HCT116 (cell line): ENCODE measurements at regions not wholly inside any gene's neighbourhood (a gene's known extent, or its start where the extent isn't known, plus 50 kb on each side); places are given as distances from the start of the nearest gene placed in this dataset.

Source experiments
- ATAC-seq: fragments of 200-7000 bp; cut with Tn5 transposase; 2 replicates; pipeline ENCODE4 v1.9.1; 2020; ENCODE audit warnings: mild to moderate bottlenecking, moderate library complexity
- BruUV-seq: library from RNA; stranded (reverse); fragments of 400-500 nt; replicated peaks from 2 replicates; lab custom pipeline; 2021; lab: Mats Ljungman, UMichigan
- CTCF ChIA-PET: fragments of 300-600 bp; sonication (Branson Sonifier 250); formaldehyde crosslinking; loops from one replicate; lab custom pipeline; 2021; ENCODE audit warnings: antibody characterized with exemption; lab: Charles Lee
- POLR2A ChIA-PET: fragments of 300-600, 350-600 bp; sonication (Branson Sonifier 250); formaldehyde crosslinking; loops from one replicate; lab custom pipeline; 2021; ENCODE audit warnings: antibody characterized with exemption; lab: Charles Lee
- RAD21 ChIA-PET, 2 experiments: fragments of 300-600 bp; sonication (Branson Sonifier 250); formaldehyde crosslinking; loops; one replicate each; lab custom pipeline; 2023; ENCODE audit warnings: low total read pairs in 2 of 2; ENCODE audit not compliant: uncharacterized antibody in 2 of 2, unreplicated experiment in 2 of 2, low non-redundant PET in 1 of 2; lab: Charles Lee
- DNase-seq: peaks from one replicate; pipeline ENCODE4 v3.0.0-alpha.2; 2010; ENCODE audit warnings: low read depth, low spot score
- H2AFZ ChIP-seq: fragments of 200-600 bp; shearing (Covaris generic), sonication (generic); 2 replicates; pipeline ENCODE4 v1.6.1; 2017; ENCODE audit warnings: low read depth, mixed run types, mixed read lengths, antibody characterized with exemption, low read length; ENCODE audit not compliant: poor library complexity, severe bottlenecking
- H3K27ac ChIP-seq: 2 replicates; pipeline ENCODE4 v1.5.1; 2012; ENCODE audit warnings: low read depth, low read length
- H3K27me3 ChIP-seq: fragments of 200-600 bp; sonication (generic); 2 replicates; pipeline ENCODE4 v1.6.1; 2016; ENCODE audit warnings: mixed run types, low read length, mixed read lengths; ENCODE audit not compliant: insufficient read depth
- H3K36me3 ChIP-seq, 2 experiments: fragments of 200-500 bp in 1 of 2; fragments of 200-600 bp in 1 of 2; sonication (Bioruptor generic) in 1 of 2; sonication (generic) in 1 of 2; 2 replicates each; pipeline versions ENCODE4 v1.5.1 to v1.6.1; 2014 to 2016; ENCODE audit warnings: low read length in 2 of 2, inconsistent platforms in 1 of 2, mixed read lengths in 1 of 2, mixed run types in 1 of 2; ENCODE audit not compliant: insufficient read depth in 2 of 2, control insufficient read depth in 1 of 2
- H3K4me1 ChIP-seq, 2 experiments: fragments of 200-600 bp in 1 of 2; sonication (generic) in 1 of 2; 2 replicates each; pipeline versions ENCODE4 v1.5.1 to v1.6.1; 2012 to 2017; ENCODE audit warnings: low read length in 2 of 2, inconsistent platforms in 1 of 2, mild to moderate bottlenecking in 1 of 2, mixed read lengths in 1 of 2, mixed run types in 1 of 2, moderate library complexity in 1 of 2; ENCODE audit not compliant: insufficient read depth in 2 of 2, control insufficient read depth in 1 of 2
- H3K4me2 ChIP-seq: fragments of 200-600 bp; sonication (generic); 2 replicates; pipeline ENCODE4 v1.6.1; 2017; ENCODE audit warnings: mixed run types, low read length, mixed read lengths
- H3K4me3 ChIP-seq, 2 experiments: fragments of 200-600 bp in 1 of 2; sonication (generic) in 1 of 2; replicated peaks in 1 of 2; 2 replicates each; pipeline ENCODE4 v1.5.1; 2011 to 2016; ENCODE audit warnings: low read length in 2 of 2, control low read depth in 1 of 2, low read depth in 1 of 2, mild to moderate bottlenecking in 1 of 2, mixed read lengths in 1 of 2, mixed run types in 1 of 2
- H3K79me2 ChIP-seq: fragments of 200-600 bp; sonication (generic); 2 replicates; pipeline ENCODE4 v1.6.1; 2017; ENCODE audit warnings: mild to moderate bottlenecking, mixed run types, low read length, moderate library complexity, mixed read lengths; ENCODE audit not compliant: insufficient read depth
- H3K9ac ChIP-seq: fragments of 200-600 bp; sonication (generic); 2 replicates; pipeline ENCODE4 v1.6.1; 2016; ENCODE audit warnings: low read length, mixed read lengths
- H3K9me2 ChIP-seq: fragments of 200-600 bp; sonication (generic), shearing (Covaris generic); 2 replicates; pipeline ENCODE4 v1.6.1; 2017; ENCODE audit warnings: mixed run types, mild to moderate bottlenecking, moderate library complexity; ENCODE audit not compliant: insufficient read depth
- H3K9me3 ChIP-seq, 2 experiments: fragments of 200-500 bp in 1 of 2; fragments of 200-600 bp in 1 of 2; sonication (Bioruptor generic) in 1 of 2; sonication (generic) in 1 of 2; 2 replicates each; pipeline ENCODE4 v1.6.1; 2014 to 2017; ENCODE audit warnings: low read length in 2 of 2, mixed read lengths in 2 of 2, inconsistent platforms in 1 of 2, low read depth in 1 of 2, mild to moderate bottlenecking in 1 of 2, mixed run types in 1 of 2, moderate library complexity in 1 of 2; ENCODE audit not compliant: control insufficient read depth in 1 of 2, insufficient read depth in 1 of 2
- H4K20me1 ChIP-seq: fragments of 200-600 bp; sonication (generic), shearing (Covaris generic); 2 replicates; pipeline ENCODE4 v1.6.1; 2017; ENCODE audit warnings: mixed run types, mild to moderate bottlenecking, moderate library complexity; ENCODE audit not compliant: insufficient read depth
- EZH2phosphoT487 ChIP-seq: fragments of 200-600 bp; IDR thresholded peaks from 2 replicates; pipeline ENCODE4 v1.6.1; 2018; ENCODE audit warnings: antibody characterized with exemption, borderline replicate concordance
- FOSL1 ChIP-seq: IDR thresholded peaks from 2 replicates; pipeline ENCODE4 v1.6.1; 2012; ENCODE audit warnings: low read depth
- JUND ChIP-seq: IDR thresholded peaks from 2 replicates; pipeline ENCODE4 v1.6.1; 2012
- POLR2A ChIP-seq: IDR thresholded peaks from 2 replicates; pipeline ENCODE4 v1.7.0; 2011; ENCODE audit warnings: borderline replicate concordance; ENCODE audit not compliant: insufficient read depth, insufficient read length; ENCODE audit errors: extremely low read depth
- SP1 ChIP-seq: IDR thresholded peaks from 2 replicates; pipeline ENCODE4 v1.6.1; 2012; ENCODE audit warnings: low read depth
- SRF ChIP-seq: IDR thresholded peaks from 2 replicates; pipeline ENCODE4 v1.6.1; 2012; ENCODE audit warnings: low read depth
- YY1 ChIP-seq: IDR thresholded peaks from 2 replicates; pipeline ENCODE4 v1.6.1; 2011; ENCODE audit warnings: low read length, low read depth, moderate library complexity, mild to moderate bottlenecking; ENCODE audit not compliant: insufficient replicate concordance; ENCODE audit errors: extremely low read depth
- ZBTB33 ChIP-seq: IDR thresholded peaks from 2 replicates; pipeline ENCODE4 v1.6.1; 2011; ENCODE audit warnings: mild to moderate bottlenecking, low read length, moderate library complexity; ENCODE audit not compliant: insufficient replicate concordance; ENCODE audit errors: extremely low read depth
- ZFX ChIP-seq: fragments of 450-650 bp; IDR thresholded peaks from 2 replicates; pipeline ENCODE4 v1.6.1; 2017
- intact Hi-C: fragments of 100-400 bp; cut with micrococcal nuclease; formaldehyde crosslinking; loops from 2 replicates; pipeline ENCODE4 v1.10.0; 2022

- no peak overlapping the region for H3K9ac ChIP-seq
- no peak for ATAC-seq
- BruUV-seq = no TSS peak
- no peaks in the 10 kb centered on the region for H3K79me2 ChIP-seq
- no peak overlapping the region for H3K4me3 ChIP-seq
- intact Hi-C loops = no loop called here
- DNase-seq = no peak
- no peaks in the 10 kb centered on the region for H3K9me2 ChIP-seq
- H2AFZ ChIP-seq = no peak overlapping the region
- no peaks in the 10 kb centered on the region for H4K20me1 ChIP-seq
- RAD21 ChIA-PET = no interaction called here
- no peaks in the 10 kb centered on the region for H3K4me1 ChIP-seq
- H3K9me3 ChIP-seq = no peaks in the 10 kb centered on the region
- no peak overlapping the region for H3K27ac ChIP-seq
- CTCF ChIA-PET = no interaction called here
- H3K36me3 ChIP-seq = no peaks in the 10 kb centered on the region
- no peak overlapping the region for H3K4me2 ChIP-seq
- POLR2A ChIA-PET = no interaction called here
- TF ChIP-seq ZBTB33 (no peak), EZH2phosphoT487 (no peak), FOSL1 (no peak), YY1 (no peak), ZFX (no peak), JUND (no peak), SP1 (no peak), POLR2A (no peak), SRF (no peak)
- TF ChIP-seq, all 23 proteins: peak for 0
- H3K27me3 ChIP-seq = peaks cover 13% of the 10 kb centered on the region; the same call in 1 of the 2 replicates
These were observed 111.6 kb upstream of the SLC6A6 start for GRCh38 chr3:14290631-14291385.
